Liver (tissue), 2 donors: ENCODE measurements at regions not wholly inside any gene's neighbourhood (a gene's known extent, or its start where the extent isn't known, plus 50 kb on each side); places are given as distances from the start of the nearest gene placed in this dataset.

Experiments
- CTCF ChIP-seq: fragments of 150-350 bp; IDR thresholded peaks from 2 replicates; pipeline ENCODE4 v1.5.1; 2017; ENCODE audit warnings: improper control_type of control experiment, low read depth, low read length; ENCODE audit not compliant: missing input control
- MAX ChIP-seq: IDR thresholded peaks from 2 replicates; pipeline ENCODE4 v1.6.1; 2016; ENCODE audit warnings: antibody characterized with exemption
- donor health status: healthy.

- TF ChIP-seq CTCF (no peak), MAX (no peak)
Observed at GRCh38 chr5:87029951-87030350, 237.7 kb upstream of the RASA1 start.
